WTC11 (cell line): ENCODE measurements at regions not wholly inside any gene's neighbourhood (a gene's known extent, or its start where the extent isn't known, plus 50 kb on each side); places are given as distances from the start of the nearest gene placed in this dataset.
A peak's percentile ranks its signal among the peaks of the same experiment; 100 is the strongest.

Experiments
- ATAC-seq: fragments of 200-7000 bp; cut with Tn5 transposase; 2 replicates; pipeline ENCODE4 v1.10.0; 2021; ENCODE audit warnings: mild to moderate bottlenecking, moderate library complexity
- CTCF ChIA-PET: fragments of 300-600 bp; sonication (Branson Sonifier 250); formaldehyde crosslinking; loops from one replicate; lab custom pipeline; 2021; ENCODE audit warnings: antibody characterized with exemption; lab: Charles Lee
- POLR2A ChIA-PET: fragments of 350-600 bp; sonication (Branson Sonifier 250); formaldehyde crosslinking; loops from one replicate; lab custom pipeline; 2021; ENCODE audit warnings: antibody characterized with exemption; lab: Charles Lee
- DNase-seq: peaks from one replicate; pipeline ENCODE4 v3.0.0; 2021; ENCODE audit warnings: low spot score
- H3K27ac Mint-ChIP-seq: 2 replicates; pipeline ENCODE4 v1.8.0; 2021; ENCODE audit warnings: mixed read lengths
- H3K27me3 Mint-ChIP-seq: 2 replicates; pipeline ENCODE4 v1.8.0; 2021; ENCODE audit warnings: low read depth, mild to moderate bottlenecking, moderate library complexity, mixed read lengths
- H3K36me3 Mint-ChIP-seq: 2 replicates; pipeline ENCODE4 v1.8.0; 2021; ENCODE audit warnings: mixed read lengths
- H3K4me1 Mint-ChIP-seq: 2 replicates; pipeline ENCODE4 v1.8.0; 2022; ENCODE audit warnings: mixed read lengths
- H3K4me3 Mint-ChIP-seq: 2 replicates; pipeline ENCODE4 v1.8.0; 2021; ENCODE audit warnings: mild to moderate bottlenecking, moderate library complexity, mixed read lengths
- H3K9me3 Mint-ChIP-seq: 2 replicates; pipeline ENCODE4 v1.8.0; 2021; ENCODE audit warnings: mixed read lengths
- ATF6 ChIP-seq: sonication (generic); formaldehyde crosslinking; IDR thresholded peaks from 2 replicates; pipeline ENCODE4 v1.8.1; 2023; ENCODE audit warnings: mild to moderate bottlenecking, missing genetic modification reagents
- CTCF ChIP-seq: fragments of 200-600 bp; IDR thresholded peaks from 2 replicates; pipeline ENCODE4 v1.8.0; 2022; ENCODE audit warnings: antibody characterized with exemption
- EMX1 ChIP-seq: fragments of 250-450 bp; sonication (Bioruptor Pico); IDR thresholded peaks from 2 replicates; pipeline ENCODE4 v1.8.0; 2021; ENCODE audit warnings: mild to moderate bottlenecking
- ERG ChIP-seq: fragments of 250-450 bp; sonication (Bioruptor Pico); IDR thresholded peaks from 2 replicates; pipeline ENCODE4 v1.8.0; 2021; ENCODE audit warnings: mild to moderate bottlenecking
- ESRRA ChIP-seq: sonication (generic); formaldehyde crosslinking; IDR thresholded peaks from 2 replicates; pipeline ENCODE4 v1.8.1; 2022; ENCODE audit warnings: mild to moderate bottlenecking, missing genetic modification reagents, borderline replicate concordance
- GTF2I ChIP-seq: fragments of 250-450 bp; sonication (Bioruptor Pico); conservative IDR thresholded peaks from 2 replicates; pipeline ENCODE4 v1.4.0; 2021; ENCODE audit warnings: mild to moderate bottlenecking
- HMGA2 ChIP-seq: fragments of 250-450 bp; sonication (Bioruptor Pico); IDR thresholded peaks from 2 replicates; pipeline ENCODE4 v1.4.0; 2021; ENCODE audit warnings: mild to moderate bottlenecking, moderate library complexity
- HMGXB4 ChIP-seq: sonication (generic); formaldehyde crosslinking; IDR thresholded peaks from 2 replicates; pipeline ENCODE4 v1.8.1; 2023; ENCODE audit warnings: mild to moderate bottlenecking, moderate library complexity, missing genetic modification reagents
- IRF2 ChIP-seq: sonication (generic); formaldehyde crosslinking; IDR thresholded peaks from 2 replicates; pipeline ENCODE4 v1.8.0; 2022; ENCODE audit warnings: low read depth, missing genetic modification reagents, borderline replicate concordance
- MAX ChIP-seq: sonication (generic); formaldehyde crosslinking; IDR thresholded peaks from 2 replicates; pipeline ENCODE4 v1.8.0; 2022; ENCODE audit warnings: mild to moderate bottlenecking, missing genetic modification reagents
- NR3C1 ChIP-seq: sonication (generic); formaldehyde crosslinking; conservative IDR thresholded peaks from 2 replicates; pipeline ENCODE4 v1.8.1; 2023; ENCODE audit warnings: low read depth, mild to moderate bottlenecking, missing genetic modification reagents
- RELA ChIP-seq: sonication (generic); formaldehyde crosslinking; IDR thresholded peaks from 2 replicates; pipeline ENCODE4 v1.8.1; 2022; ENCODE audit warnings: missing genetic modification reagents, mild to moderate bottlenecking, borderline replicate concordance
- SMAD3 ChIP-seq: sonication (generic); formaldehyde crosslinking; IDR thresholded peaks from 2 replicates; pipeline ENCODE4 v1.8.0; 2022; ENCODE audit warnings: missing genetic modification reagents, mild to moderate bottlenecking, borderline replicate concordance
- SOX15 ChIP-seq: fragments of 250-450 bp; sonication (Bioruptor Pico); IDR thresholded peaks from 2 replicates; pipeline ENCODE4 v1.9.0; 2021; ENCODE audit warnings: mild to moderate bottlenecking
- SP1 ChIP-seq: sonication (generic); formaldehyde crosslinking; conservative IDR thresholded peaks from 2 replicates; pipeline ENCODE4 v1.8.1; 2022; ENCODE audit warnings: missing genetic modification reagents
- STAT6 ChIP-seq: sonication (generic); formaldehyde crosslinking; conservative IDR thresholded peaks from 2 replicates; pipeline ENCODE4 v1.8.1; 2023; ENCODE audit warnings: mild to moderate bottlenecking, low read depth, missing genetic modification reagents, moderate library complexity
- TEAD4 ChIP-seq: sonication (generic); formaldehyde crosslinking; IDR thresholded peaks from 2 replicates; pipeline ENCODE4 v1.8.0; 2022; ENCODE audit warnings: mild to moderate bottlenecking, missing genetic modification reagents
- USF2 ChIP-seq: sonication (generic); formaldehyde crosslinking; IDR thresholded peaks from 2 replicates; pipeline ENCODE4 v1.8.1; 2023; ENCODE audit warnings: mild to moderate bottlenecking, missing genetic modification reagents, moderate library complexity
- ZBTB21 ChIP-seq: sonication (generic); formaldehyde crosslinking; IDR thresholded peaks from 2 replicates; pipeline ENCODE4 v1.8.1; 2023; ENCODE audit warnings: mild to moderate bottlenecking, missing genetic modification reagents, borderline replicate concordance
- ZNF121 ChIP-seq: sonication (generic); formaldehyde crosslinking; IDR thresholded peaks from 2 replicates; pipeline ENCODE4 v1.8.0; 2023; ENCODE audit warnings: missing genetic modification reagents
- ZNF532 ChIP-seq: fragments of 250-450 bp; sonication (Bioruptor Pico); IDR thresholded peaks from 2 replicates; pipeline ENCODE4 v1.9.0; 2021; ENCODE audit warnings: mild to moderate bottlenecking, borderline replicate concordance
- ZNF671 ChIP-seq: fragments of 250-450 bp; sonication (Bioruptor Pico); IDR thresholded peaks from 2 replicates; pipeline ENCODE4 v1.8.0; 2021; ENCODE audit warnings: mild to moderate bottlenecking

GRCh38 chr21:19123053-19123452 lies 719.5 kb upstream of the TMPRSS15 start:
- Mint-ChIP-seq H3K36me3 (0 out of 2 replicates have a peak, but pooled peaks cover 6% of the 10 kb centered on the region), H3K27me3 (peaks cover 34% of the 10 kb centered on the region)
- TF ChIP-seq ATF6 (CRISPR knock-in tag) (no peak), SP1 (no peak), MAX (CRISPR knock-in tag) (no peak), SMAD3 (CRISPR knock-in tag) (no peak), CTCF (no peak), IRF2 (CRISPR knock-in tag) (no peak), NR3C1 (CRISPR knock-in tag) (no peak), TEAD4 (CRISPR knock-in tag) (no peak), RELA (no peak), ZNF121 (CRISPR knock-in tag) (no peak), ERG (CRISPR knock-in tag) (no peak), ZNF671 (CRISPR knock-in tag) (no peak), HMGA2 (no peak), ZNF532 (CRISPR knock-in tag) (no peak), EMX1 (CRISPR knock-in tag) (no peak), ZBTB21 (no peak)
- TF ChIP-seq, all 79 proteins: peak for 0
- DNase-seq (no peak), ATAC-seq (no peak)
- H3K4me1 Mint-ChIP-seq = peaks cover 50% of the 10 kb centered on the region
- H3K27ac Mint-ChIP-seq = no peak overlapping the region
- ChIA-PET POLR2A (no interaction called here), CTCF (no interaction called here)
- peaks cover 11% of the 10 kb centered on the region for H3K9me3 Mint-ChIP-seq
- H3K4me3 Mint-ChIP-seq = no peak overlapping the region

- H3K4me1 Mint-ChIP-seq = peaks cover 47% of the 10 kb centered on the region
- peaks cover 6% of the 10 kb centered on the region for H3K9me3 Mint-ChIP-seq
- ChIA-PET CTCF (no interaction called here), POLR2A (no interaction called here)
- DNase-seq (no peak), ATAC-seq (no peak; the same call in 1 of the 2 replicates)
- H3K4me3 Mint-ChIP-seq = peak overlapping the region; percentile 10; the same call in 1 of the 2 replicates
- H3K27ac Mint-ChIP-seq = no peak overlapping the region; the same call in 1 of the 2 replicates
- peaks cover 31% of the 10 kb centered on the region for H3K27me3 Mint-ChIP-seq
- H3K36me3 Mint-ChIP-seq = 0 out of 2 replicates have a peak, but pooled peaks cover 5% of the 10 kb centered on the region
- TF ChIP-seq ESRRA = no peak
- no peak for TF ChIP-seq HMGXB4 (CRISPR knock-in tag)
- no peak for TF ChIP-seq GTF2I (CRISPR knock-in tag)
- no peak for TF ChIP-seq STAT6 (CRISPR knock-in tag)
- no peak for TF ChIP-seq USF2 (CRISPR knock-in tag)
- TF ChIP-seq SOX15 (CRISPR knock-in tag) = no peak
Observed at GRCh38 chr21:19123525-19123924, 719.9 kb upstream of the TMPRSS15 start.
